ENCODE measurements at regions not wholly inside any gene's neighbourhood (a gene's known extent, or its start where the extent isn't known, plus 50 kb on each side); places are given as distances from the start of the nearest gene placed in this dataset.

DNA sequence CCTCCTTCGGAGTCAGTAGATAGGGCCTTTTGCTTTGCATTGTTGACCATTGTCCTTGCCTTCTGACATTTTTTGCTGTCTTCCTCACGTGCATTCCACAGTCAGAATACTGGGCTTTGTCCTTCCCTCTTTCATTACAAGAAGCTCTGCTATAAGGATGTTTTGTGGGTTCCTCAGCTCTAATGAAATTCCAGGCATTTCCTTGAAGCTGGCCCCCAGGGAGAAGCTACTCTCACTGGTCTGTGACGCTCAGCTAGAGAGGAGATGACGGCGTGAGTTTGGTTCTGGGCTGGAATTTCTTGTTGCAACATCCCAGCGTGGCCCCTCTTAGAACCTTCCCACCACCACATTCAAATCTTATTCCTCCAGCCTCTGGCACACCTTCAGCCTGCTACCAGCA is 210.2 kb downstream of the TJP1 start:
- H3K36me3 ChIP-seq, result no peaks in the 10 kb centered on the region
- no peak overlapping the region for H3K4me3 ChIP-seq
- no peaks in the 10 kb centered on the region for H3K9me3 ChIP-seq
- intact Hi-C loops (cut with DNase I), result no loop called here
- no peaks in the 10 kb centered on the region for H3K27me3 ChIP-seq
- no peaks in the 10 kb centered on the region for H3K4me1 ChIP-seq
- no peak for TF ChIP-seq POLR2AphosphoS5 (IDR thresholded peaks at IDR 0.05; ENCODE audit: insufficient read depth in 1 of 2, low read depth in 1 of 2)
- TF ChIP-seq, protein P1, sequence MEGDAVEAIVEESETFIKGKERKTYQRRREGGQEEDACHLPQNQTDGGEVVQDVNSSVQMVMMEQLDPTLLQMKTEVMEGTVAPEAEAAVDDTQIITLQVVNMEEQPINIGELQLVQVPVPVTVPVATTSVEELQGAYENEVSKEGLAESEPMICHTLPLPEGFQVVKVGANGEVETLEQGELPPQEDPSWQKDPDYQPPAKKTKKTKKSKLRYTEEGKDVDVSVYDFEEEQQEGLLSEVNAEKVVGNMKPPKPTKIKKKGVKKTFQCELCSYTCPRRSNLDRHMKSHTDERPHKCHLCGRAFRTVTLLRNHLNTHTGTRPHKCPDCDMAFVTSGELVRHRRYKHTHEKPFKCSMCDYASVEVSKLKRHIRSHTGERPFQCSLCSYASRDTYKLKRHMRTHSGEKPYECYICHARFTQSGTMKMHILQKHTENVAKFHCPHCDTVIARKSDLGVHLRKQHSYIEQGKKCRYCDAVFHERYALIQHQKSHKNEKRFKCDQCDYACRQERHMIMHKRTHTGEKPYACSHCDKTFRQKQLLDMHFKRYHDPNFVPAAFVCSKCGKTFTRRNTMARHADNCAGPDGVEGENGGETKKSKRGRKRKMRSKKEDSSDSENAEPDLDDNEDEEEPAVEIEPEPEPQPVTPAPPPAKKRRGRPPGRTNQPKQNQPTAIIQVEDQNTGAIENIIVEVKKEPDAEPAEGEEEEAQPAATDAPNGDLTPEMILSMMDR (IDR thresholded peaks at IDR 0.05), result no peak
- TF ChIP-seq POLR2A (IDR thresholded peaks at IDR 0.05), result no peak
- H3K27ac ChIP-seq, result no peak overlapping the region
- DNase-seq (ENCODE audit: extremely low spot score in 2 of 2), result no peak

DNA sequence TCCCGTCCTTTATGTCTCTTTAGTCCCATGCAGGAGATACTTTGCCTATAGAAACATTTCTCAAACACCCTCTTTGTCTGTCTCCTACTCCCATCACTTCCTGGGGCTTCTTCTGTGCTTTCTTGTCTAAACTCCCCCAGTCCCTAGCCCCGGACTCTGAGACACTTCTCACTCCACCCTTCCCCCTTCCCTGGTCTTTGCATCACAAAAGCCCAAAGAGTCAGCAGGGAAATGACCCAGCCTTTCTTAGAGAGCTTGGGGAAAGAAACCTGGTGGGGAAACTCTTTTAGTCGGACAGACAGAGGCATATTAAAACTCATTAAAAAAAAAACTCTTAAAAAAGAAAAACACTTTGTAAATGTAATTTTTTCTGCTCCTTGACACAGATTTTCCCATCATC is 211.2 kb downstream of the TJP1 start:
- intact Hi-C loops (cut with DNase I), result no loop called here
- TF ChIP-seq POLR2AphosphoS5 (IDR thresholded peaks at IDR 0.05; ENCODE audit: insufficient read depth in 1 of 2, low read depth in 1 of 2), result no peak
- TF ChIP-seq POLR2A (IDR thresholded peaks at IDR 0.05), result no peak
- DNase-seq (ENCODE audit: extremely low spot score in 2 of 2), result no peak
- H3K4me3 ChIP-seq, result no peak overlapping the region
- no peak overlapping the region for H3K27ac ChIP-seq
- H3K27me3 ChIP-seq, result no peaks in the 10 kb centered on the region
- no peaks in the 10 kb centered on the region for H3K36me3 ChIP-seq
- no peaks in the 10 kb centered on the region for H3K9me3 ChIP-seq
- H3K4me1 ChIP-seq, result no peaks in the 10 kb centered on the region

DNA sequence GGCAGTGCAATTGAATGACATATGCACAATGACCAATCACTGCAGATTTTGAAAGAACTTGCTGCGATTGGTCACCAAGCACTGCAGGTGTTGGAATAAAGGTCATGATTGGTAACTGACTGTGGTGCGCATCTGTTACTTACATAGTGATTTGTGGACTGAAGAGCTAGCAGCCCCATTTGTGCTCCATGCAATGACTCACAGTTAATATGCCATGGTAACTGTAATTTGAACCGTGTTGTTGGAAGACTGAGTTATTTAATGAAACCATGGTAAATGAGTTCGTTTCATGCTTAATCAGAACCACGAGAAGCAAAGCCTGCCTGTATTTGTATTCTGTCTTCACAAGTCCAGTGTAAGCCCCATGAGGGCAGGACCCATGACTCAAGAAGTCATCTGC is 220.5 kb downstream of the TJP1 start:
- Histone ChIP-seq H3K27me3 (no peaks in the 10 kb centered on the region), H3K36me3 (no peaks in the 10 kb centered on the region), H3K4me3 (no peak overlapping the region), H3K27ac (no peak overlapping the region), H3K9me3 (no peaks in the 10 kb centered on the region), H3K4me1 (no peaks in the 10 kb centered on the region)
- TF ChIP-seq POLR2AphosphoS5 (IDR thresholded peaks at IDR 0.05; ENCODE audit: insufficient read depth in 1 of 2, low read depth in 1 of 2) (no peak), POLR2A (IDR thresholded peaks at IDR 0.05) (no peak)
- TF ChIP-seq, protein P1 (IDR thresholded peaks at IDR 0.05), result no peak
- no peak for DNase-seq (ENCODE audit: extremely low spot score in 2 of 2)
- intact Hi-C loops (cut with DNase I), result no loop called here

DNA sequence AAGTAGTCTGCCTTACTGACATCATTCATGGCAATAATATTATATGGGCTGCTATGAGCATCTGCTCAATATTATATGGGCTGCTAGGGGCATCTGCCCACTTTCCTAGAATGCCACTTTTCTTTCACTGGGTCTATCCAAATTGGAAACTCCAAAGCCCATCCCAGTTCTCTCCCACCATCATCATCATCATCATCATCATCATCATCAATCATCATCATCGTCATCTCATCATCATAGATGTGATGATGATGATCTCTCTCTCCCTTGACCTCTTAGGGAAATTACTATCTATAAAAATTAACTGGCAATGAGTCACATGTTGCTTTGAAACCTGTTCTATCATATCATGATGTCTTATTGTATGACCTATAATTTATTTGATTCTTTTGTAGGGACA is 222.0 kb downstream of the TJP1 start:
- no peaks in the 10 kb centered on the region for H3K27me3 ChIP-seq
- H3K4me3 ChIP-seq, result no peak overlapping the region
- no peaks in the 10 kb centered on the region for H3K36me3 ChIP-seq
- intact Hi-C loops (cut with DNase I), result no loop called here
- no peaks in the 10 kb centered on the region for H3K9me3 ChIP-seq
- no peaks in the 10 kb centered on the region for H3K4me1 ChIP-seq
- DNase-seq (ENCODE audit: extremely low spot score in 2 of 2), result no peak
- H3K27ac ChIP-seq, result no peak overlapping the region
- TF ChIP-seq POLR2AphosphoS5 (IDR thresholded peaks at IDR 0.05; ENCODE audit: insufficient read depth in 1 of 2, low read depth in 1 of 2) (no peak), POLR2A (IDR thresholded peaks at IDR 0.05) (no peak)
- TF ChIP-seq, protein P1 (IDR thresholded peaks at IDR 0.05), result no peak

DNA sequence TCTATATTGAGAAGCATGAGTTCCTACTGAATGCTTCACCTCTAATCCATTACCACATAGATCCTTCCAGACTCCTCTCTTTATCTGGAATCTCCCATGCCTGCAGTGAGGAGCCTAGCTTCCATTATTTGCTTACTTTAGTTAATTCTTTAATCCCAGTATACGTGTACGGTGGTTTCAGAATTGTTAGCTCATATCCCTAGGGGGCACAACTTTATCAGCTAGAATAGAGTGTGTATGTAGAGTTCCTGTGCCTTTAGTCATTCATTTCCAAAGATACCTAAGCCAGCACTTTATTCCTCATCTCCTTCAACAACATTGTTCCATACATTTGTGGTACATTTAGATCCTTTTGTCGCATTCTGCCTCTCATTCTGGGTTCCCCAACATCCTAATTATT is 226.0 kb downstream of the TJP1 start:
- TF ChIP-seq POLR2A (IDR thresholded peaks at IDR 0.05), result no peak
- TF ChIP-seq, protein P1 (IDR thresholded peaks at IDR 0.05), result no peak
- no peak for TF ChIP-seq POLR2AphosphoS5 (IDR thresholded peaks at IDR 0.05; ENCODE audit: insufficient read depth in 1 of 2, low read depth in 1 of 2)
- Histone ChIP-seq H3K4me3 (no peak overlapping the region), H3K27ac (no peak overlapping the region), H3K4me1 (no peaks in the 10 kb centered on the region), H3K36me3 (no peaks in the 10 kb centered on the region), H3K27me3 (no peaks in the 10 kb centered on the region), H3K9me3 (no peaks in the 10 kb centered on the region)
- intact Hi-C loops (cut with DNase I), result no loop called here
- no peak for DNase-seq (ENCODE audit: extremely low spot score in 2 of 2)

DNA sequence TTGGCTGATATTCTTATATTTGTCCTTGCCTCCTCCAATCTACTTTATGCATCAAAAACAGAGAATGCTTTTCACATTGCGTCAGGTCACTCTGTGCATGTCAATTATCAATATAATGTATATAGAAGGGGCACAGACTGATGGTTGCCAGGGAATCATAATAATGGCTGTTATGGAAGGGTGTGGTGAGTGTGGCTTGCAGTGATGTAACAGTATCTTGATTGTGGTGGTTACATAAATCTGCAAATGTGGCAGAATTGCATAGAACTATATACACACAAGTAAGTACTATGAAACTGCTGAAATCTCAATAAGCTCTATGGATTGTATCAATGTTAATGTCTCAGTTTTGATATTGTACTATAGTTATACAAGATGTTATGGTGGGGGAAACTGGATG is 228.6 kb downstream of the TJP1 start:
- intact Hi-C loops (cut with DNase I), result no loop called here
- TF ChIP-seq POLR2AphosphoS5 (IDR thresholded peaks at IDR 0.05; ENCODE audit: insufficient read depth in 1 of 2, low read depth in 1 of 2) (no peak), POLR2A (IDR thresholded peaks at IDR 0.05) (no peak)
- TF ChIP-seq, protein P1 (IDR thresholded peaks at IDR 0.05), result no peak
- H3K4me1 ChIP-seq, result no peaks in the 10 kb centered on the region
- H3K36me3 ChIP-seq, result no peaks in the 10 kb centered on the region
- no peak overlapping the region for H3K27ac ChIP-seq
- H3K27me3 ChIP-seq, result no peaks in the 10 kb centered on the region
- no peak overlapping the region for H3K4me3 ChIP-seq
- H3K9me3 ChIP-seq, result no peaks in the 10 kb centered on the region
- DNase-seq (ENCODE audit: extremely low spot score in 2 of 2), result no peak

Data from vagina (tissue), 2 donors.